Left colon (tissue), 2 donors: ENCODE measurements at regions not wholly inside any gene's neighbourhood (a gene's known extent, or its start where the extent isn't known, plus 50 kb on each side); places are given as distances from the start of the nearest gene placed in this dataset.
"Not testable (repeated sequence)": the region's sequence is repeated elsewhere in the genome, so short reads cannot be mapped to it uniquely, and the experiment has no call there.

Experiments used
- ATAC-seq: fragments of 200-7000 bp; cut with Tn5 transposase; one replicate; pipeline ENCODE4 v1.9.1; 2020; ENCODE audit warnings: mild to moderate bottlenecking, moderate library complexity
- DNase-seq, 2 donors: peaks; one replicate each; pipeline ENCODE4 v3.0.0-alpha.2; 2020
- intact Hi-C, 2 donors: fragments of 100-400 bp; cut with DNase I in 1 of 2; cut with micrococcal nuclease in 1 of 2; formaldehyde crosslinking; loops; one replicate each; pipeline versions ENCODE4 v1.11.2 to v1.14.0; 2022; cut with DNase I, micrococcal nuclease
- donor health status: DM: no; HTN: no; CAD: no.
- donor health status: DM: yes; HTN: yes; CAD: no.

DNA sequence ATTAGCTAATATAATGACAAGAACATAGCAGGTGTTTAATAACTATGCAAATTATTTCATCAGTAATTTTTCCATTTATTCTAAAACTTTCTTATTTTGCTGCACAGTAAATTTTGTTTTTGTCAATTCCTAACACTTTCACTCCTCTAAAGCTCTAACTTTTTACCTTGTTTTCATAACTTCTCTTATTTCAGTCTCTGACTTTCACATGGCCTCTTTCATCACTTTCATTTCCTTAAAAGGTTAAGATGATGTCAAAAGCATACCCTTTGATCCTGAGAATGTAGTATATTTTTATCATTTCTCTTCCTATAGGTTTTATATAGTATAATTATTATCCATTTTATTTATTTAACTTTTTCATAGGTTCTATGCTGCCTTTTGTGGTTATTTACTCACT lies 1325.8 kb upstream of the ALCAM start:
- DNase-seq (no peak), ATAC-seq (no peak)
- intact Hi-C loops, result no loop called here

DNA sequence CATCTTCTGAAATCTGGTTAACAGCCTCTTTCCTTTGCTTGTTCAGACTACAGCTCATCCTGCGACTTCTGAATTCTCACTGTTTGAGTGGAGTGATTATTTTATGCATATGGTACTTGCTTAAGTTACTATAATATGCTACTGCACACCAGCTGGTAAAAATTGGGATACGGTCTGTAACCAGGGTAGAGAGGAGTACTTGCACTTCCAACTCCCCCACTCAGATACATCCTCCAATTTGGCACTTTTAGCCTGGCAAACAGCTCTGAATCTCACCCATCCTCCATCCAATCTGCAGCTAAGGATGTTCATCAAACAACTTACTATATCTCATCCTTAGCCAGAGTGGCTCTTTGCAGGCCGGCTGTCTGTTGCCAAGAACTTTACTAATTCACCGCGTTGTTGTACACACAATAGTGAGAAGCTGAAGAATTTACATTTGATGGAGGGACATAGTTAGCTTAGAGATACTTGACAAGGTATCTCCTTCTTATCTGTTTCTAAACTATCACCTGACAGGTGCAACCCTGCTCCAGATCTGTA lies 1323.6 kb upstream of the ALCAM start:
- intact Hi-C loops, ATAC-seq, DNase-seq: not testable (repeated sequence)

DNA sequence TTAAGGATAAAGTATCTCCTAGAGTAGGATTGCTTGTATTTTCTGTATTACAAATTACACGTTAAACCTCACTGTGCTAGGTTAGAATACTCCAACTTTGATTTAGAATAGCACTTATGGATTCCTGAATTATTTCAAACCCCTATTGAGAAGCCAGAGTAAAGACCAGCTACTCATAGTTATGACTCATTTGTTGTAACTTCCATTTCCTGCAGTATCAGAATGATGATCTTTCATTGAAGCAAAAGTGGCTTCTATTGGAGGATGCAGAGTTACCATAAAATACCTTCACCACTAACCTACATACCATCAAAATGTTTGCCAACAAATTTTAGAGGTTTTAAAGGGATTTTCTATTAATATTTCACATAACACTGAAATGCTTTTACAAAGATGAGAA lies 1322.7 kb upstream of the ALCAM start:
- DNase-seq (no peak), ATAC-seq (no peak)
- intact Hi-C loops, result no loop called here

DNA sequence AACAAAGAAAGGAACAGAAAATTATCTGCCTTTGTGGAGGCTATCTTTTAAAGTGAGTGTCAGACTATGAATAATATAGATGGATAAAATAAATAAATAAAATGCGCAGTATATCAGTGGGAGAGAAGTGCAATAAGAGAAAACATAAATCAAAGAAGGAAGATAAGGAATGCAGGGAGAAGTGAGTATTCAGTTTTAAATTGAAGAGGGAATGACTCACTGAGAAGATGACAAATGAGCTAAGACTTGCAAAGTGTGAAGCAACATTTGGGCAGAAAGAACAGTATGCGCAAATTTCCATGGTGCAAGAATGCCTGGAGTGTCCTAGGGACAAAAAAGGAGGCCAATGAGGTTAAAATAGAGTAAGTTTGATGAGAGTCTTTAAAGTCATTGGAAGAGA lies 1300.1 kb upstream of the ALCAM start:
- intact Hi-C loops, result no loop called here
- ATAC-seq (no peak), DNase-seq (no peak)

- intact Hi-C loops, result no loop called here
- DNase-seq (no peak), ATAC-seq (no peak)
Measured at GRCh38 chr3:104069114-104069513, 1297.6 kb upstream of the ALCAM start.

DNA sequence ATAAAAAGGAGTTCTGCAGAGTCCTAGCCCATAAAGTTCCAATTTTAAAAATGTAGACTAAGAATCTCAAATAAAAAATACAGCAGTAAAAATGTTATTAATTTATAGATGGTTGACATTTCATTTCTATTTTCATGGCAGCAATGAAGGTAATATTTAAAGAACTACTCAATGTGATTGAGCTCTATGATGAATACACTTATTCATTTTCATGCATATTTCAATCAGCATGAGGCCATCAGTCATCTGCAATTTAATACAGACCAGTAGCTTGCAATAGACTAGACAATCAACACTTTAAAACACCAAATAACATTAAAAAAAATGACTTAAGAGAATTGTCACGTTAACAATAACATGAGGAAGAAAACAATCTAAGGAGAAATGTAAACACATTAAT lies 1295.8 kb upstream of the ALCAM start:
- DNase-seq (no peak), ATAC-seq (no peak)
- intact Hi-C loops, result no loop called here

- ATAC-seq, result no peak
- no peak for DNase-seq
- intact Hi-C loops, result no loop called here
Measured at GRCh38 chr3:104080088-104080626, 1286.6 kb upstream of the ALCAM start.

- intact Hi-C loops, result no loop called here
- DNase-seq (no peak), ATAC-seq (no peak)
Measured at GRCh38 chr3:104088738-104089137, 1278.0 kb upstream of the ALCAM start.

DNA sequence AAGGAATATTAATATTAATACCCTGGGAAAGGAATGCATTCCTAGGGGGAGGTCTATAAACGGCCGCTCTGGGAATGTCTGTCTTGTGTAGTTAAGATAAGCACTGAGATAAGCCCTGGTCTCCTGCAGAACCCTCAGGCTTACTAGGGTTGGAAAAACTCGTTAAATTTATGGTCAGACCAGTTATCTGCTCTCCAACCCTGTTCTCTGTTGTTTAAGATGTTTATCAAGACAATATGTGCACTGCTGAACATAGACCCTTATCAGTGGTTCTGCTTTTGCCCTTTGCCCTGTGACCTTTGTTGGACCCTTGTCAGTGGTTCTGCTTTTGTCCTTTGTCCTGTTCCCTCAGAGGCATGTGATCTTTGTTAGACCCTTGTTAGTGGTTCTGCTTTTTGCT lies 1276.7 kb upstream of the ALCAM start:
- DNase-seq, intact Hi-C loops, ATAC-seq: not testable (repeated sequence)

GRCh38 chr3:104101736-104102135 lies 1265.0 kb upstream of the ALCAM start:
- intact Hi-C loops, result no loop called here
- DNase-seq (no peak), ATAC-seq (no peak)

- DNase-seq (no peak), ATAC-seq (no peak)
- intact Hi-C loops, result no loop called here
Measured at GRCh38 chr3:104102386-104102785, 1264.3 kb upstream of the ALCAM start.

- ATAC-seq (no peak), DNase-seq (no peak)
- intact Hi-C loops, result no loop called here
Measured at GRCh38 chr3:104106276-104106675, 1260.4 kb upstream of the ALCAM start.

GRCh38 chr3:104108522-104108921 lies 1258.2 kb upstream of the ALCAM start:
- ATAC-seq, result no peak
- intact Hi-C loops, result no loop called here
- no peak for DNase-seq

DNA sequence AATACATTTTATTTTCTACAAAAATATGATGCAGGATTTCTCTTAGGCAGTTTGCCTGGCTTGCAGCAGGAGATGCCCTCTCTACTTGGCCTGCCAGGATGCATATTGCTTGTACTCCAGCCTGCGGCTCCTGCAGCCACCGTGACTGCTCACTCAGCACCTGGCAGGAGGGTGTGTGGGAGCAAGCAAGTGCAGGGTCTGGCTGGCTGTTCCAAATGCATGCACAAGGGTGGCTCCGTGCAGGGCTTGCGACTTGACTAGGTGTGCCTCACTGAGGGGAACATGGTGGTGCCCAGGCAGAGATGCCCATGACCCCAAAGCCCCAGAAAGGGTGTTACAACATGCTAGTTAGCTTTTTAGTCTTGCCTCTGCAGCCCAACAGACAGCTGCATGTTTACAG lies 1240.2 kb upstream of the ALCAM start:
- ATAC-seq, result no peak
- DNase-seq, result no peak

GRCh38 chr3:104126864-104127553 lies 1239.7 kb upstream of the ALCAM start:
- ATAC-seq (no peak), DNase-seq (no peak)
- intact Hi-C loops, result no loop called here

More for the DNA sequence above, 1240.2 kb upstream of the ALCAM start:
- intact Hi-C loops, result no loop called here

GRCh38 chr3:104127830-104128229 lies 1238.9 kb upstream of the ALCAM start:
- intact Hi-C loops, result no loop called here
- no peak for ATAC-seq
- DNase-seq, result no peak

DNA sequence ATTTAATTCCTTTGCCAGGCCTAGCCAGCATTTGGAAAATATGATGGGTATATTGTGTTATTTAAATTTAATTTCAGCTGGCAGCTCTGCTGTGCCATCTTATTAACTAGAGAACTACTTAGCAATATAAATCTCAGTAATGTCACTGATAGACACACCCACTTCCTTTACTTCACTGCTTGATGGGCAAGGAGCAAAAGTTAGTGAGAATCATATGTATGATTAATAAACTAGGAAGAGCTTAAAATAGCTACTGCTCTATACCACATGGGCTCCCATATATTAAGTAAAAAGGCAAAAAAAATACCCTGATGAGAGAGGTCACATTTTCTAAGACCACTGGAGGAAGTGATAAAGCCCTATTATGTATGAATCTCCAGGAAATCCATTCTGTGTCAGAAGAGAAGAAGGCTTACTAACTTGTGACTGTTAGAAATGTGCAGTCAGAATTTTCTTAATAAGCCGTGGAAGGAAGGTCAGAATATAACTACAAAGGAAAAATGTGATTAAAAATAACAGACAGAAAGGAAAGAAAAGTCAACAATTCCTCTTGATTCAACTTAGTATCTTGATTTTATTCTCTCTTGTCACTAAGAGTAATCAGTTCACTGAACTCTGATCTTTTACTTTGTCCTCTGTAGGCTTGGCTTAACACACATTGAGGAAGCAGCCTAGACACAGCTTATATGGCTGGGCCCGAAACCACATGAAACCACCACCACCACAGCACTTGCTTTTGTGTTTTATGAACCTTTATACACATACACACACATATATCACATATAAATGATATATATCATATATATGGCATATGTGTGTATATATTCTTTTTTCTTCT lies 1233.9 kb upstream of the ALCAM start:
- no peak for ATAC-seq
- DNase-seq, result no peak
- intact Hi-C loops, result no loop called here

GRCh38 chr3:104133630-104134029 lies 1233.1 kb upstream of the ALCAM start:
- ATAC-seq (no peak), DNase-seq (no peak)
- intact Hi-C loops, result no loop called here

DNA sequence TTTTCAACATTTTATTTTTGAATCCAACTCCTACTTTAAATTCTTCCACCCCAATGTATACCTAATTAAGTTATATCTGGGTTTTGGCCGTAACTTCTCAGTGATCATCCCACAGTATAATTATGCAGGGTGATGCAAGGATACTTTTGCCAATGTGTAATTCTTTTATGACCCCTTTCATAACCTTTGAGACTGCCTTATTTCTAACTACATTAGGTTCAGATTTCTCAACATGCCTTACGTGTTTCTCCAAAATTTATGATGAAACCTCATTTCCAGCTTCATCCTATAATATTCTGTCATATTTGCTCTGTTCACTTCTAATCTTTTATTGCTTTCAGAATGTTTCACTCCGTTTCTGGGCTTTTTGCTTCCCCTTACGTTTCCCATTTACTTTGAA lies 1229.6 kb upstream of the ALCAM start:
- DNase-seq (no peak), ATAC-seq (no peak)
- intact Hi-C loops, result no loop called here

DNA sequence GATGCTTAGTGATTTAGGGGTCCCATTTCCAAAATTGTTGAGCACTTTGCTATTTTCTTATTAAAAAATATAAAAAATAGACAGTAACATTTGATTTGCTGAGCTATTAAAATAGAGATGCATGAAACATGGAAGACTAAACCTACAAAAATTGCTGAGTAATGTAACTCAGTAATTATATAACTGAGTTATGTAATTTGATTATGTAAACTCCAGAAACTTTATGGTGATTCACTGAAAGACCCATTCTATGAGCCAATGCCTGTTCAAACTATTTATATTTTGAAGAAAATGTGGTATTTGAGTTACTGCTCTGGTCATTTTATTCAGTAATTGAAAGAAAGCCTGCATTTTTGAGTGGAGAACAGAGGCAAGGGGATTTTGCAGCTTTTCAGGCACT lies 1221.5 kb upstream of the ALCAM start:
- DNase-seq, result no peak
- ATAC-seq, result no peak

More for the DNA sequence above, 1221.5 kb upstream of the ALCAM start:
- intact Hi-C loops, result no loop called here
